HCEC 1CT (cell line): ENCODE measurements at regions not wholly inside any gene's neighbourhood (a gene's known extent, or its start where the extent isn't known, plus 50 kb on each side); places are given as distances from the start of the nearest gene placed in this dataset.
"Not testable (repeated sequence)": the region's sequence is repeated elsewhere in the genome, so short reads cannot be mapped to it uniquely, and the experiment has no call there.

ENCODE experiments used
- DNase-seq: peaks from one replicate; pipeline ENCODE4 v3.0.0-alpha.2; 2017

DNA sequence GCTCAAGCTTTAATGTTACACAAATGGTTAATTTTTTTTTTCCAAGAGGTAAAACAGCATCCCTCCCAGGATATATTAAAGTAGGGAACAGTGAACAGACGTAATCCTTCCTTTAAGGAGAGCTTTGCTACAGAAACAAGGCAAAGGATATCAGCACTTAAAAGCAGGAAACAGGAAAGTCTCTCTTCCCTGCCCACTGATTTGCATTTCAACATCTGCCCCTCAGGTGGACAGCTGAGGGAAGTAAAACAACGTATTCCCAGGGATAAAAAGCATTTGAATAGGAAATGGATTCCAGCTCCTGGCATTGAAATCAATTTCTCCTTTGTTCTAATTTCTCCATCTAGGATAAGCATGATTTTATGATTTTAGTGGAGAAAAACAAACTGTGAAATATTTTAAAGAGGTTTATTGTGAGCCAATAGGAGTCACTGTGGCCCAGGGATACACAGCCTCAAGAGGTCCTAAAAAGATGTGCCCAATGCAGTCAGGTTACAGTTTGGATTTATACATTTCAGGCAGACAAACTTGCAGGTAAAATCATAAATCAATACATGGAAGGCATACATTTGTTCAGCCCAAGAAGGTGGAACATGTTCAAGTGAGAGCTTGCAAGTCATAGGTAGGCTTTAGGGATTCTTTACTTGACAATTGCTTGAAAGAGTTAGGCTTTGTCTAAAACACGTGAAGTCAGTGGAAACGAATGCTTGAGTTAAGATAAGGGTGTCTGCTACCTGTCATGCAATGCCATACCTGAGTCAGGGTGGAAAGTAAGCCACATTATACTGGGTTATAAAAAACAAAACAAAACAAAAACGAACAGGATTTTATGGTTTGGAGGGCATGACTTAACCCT lies 286.2 kb upstream of the VWC2 start:
- DNase-seq, result no peak

DNA sequence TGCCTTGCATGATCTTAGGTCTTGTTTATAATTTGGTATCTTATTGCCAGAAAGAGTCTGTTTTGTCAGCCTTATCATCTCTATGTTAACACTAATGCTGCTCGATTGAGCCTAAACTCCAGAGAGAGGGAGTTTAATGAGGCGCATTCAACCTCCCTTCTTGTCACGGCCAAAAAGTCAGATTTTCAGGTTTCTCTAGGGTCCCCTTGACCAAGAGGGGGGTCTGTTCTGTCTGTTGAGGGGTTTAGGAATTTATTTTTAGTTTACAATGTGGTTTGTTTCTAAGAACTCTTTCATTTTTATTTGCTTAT lies 285.7 kb upstream of the VWC2 start:
- no peak for DNase-seq

DNA sequence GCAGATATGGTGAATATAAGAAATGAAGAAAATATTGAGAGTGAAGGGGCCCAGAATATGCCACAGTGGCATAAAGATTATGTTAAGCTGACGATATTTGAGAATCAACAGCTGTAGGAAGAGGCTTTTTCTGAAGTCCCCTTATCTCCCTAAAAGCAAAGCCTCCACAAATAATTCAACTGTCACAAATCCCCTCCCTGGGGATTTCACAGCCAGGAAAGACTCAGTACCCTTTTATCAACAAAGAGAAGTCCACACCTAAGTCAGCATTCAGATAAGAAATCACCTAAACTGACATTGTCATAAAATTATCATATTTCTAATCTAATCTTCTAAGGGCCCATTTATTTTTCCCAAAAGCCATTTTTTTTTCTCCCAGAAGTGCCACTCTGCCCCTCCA lies 284.9 kb upstream of the VWC2 start:
- no peak for DNase-seq

- DNase-seq, result no peak
Observed at GRCh38 chr7:49497471-49497870, 276.0 kb upstream of the VWC2 start.

GRCh38 chr7:49500741-49501140 lies 272.7 kb upstream of the VWC2 start:
- no peak for DNase-seq

GRCh38 chr7:49507206-49507605 lies 266.2 kb upstream of the VWC2 start:
- not testable (repeated sequence) for DNase-seq

GRCh38 chr7:49513911-49514310 lies 259.5 kb upstream of the VWC2 start:
- DNase-seq, result no peak

DNA sequence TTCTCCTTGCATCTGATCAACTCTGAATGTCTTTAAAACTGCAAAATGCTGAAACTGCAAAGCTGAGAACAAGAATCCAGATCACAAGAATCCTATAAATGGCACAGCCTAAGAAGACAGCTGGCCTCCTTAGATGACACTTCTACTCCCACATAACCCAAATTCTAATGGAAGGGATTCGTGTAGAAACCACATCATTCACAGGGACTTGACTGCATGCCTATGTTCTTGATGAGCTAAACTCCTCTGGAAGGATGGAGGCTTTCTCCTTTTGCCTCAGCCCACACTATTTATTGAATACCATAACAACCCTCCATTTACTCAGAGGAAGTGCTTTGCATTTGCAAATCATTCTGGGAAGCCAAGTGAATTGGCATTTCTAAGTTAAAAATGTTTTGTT lies 252.5 kb upstream of the VWC2 start:
- DNase-seq, result no peak

GRCh38 chr7:49522111-49522510 lies 251.3 kb upstream of the VWC2 start:
- DNase-seq, result no peak

GRCh38 chr7:49523870-49524269 lies 249.6 kb upstream of the VWC2 start:
- no peak for DNase-seq

GRCh38 chr7:49527182-49527581 lies 246.3 kb upstream of the VWC2 start:
- DNase-seq, result no peak

GRCh38 chr7:49530481-49530880 lies 243.0 kb upstream of the VWC2 start:
- no peak for DNase-seq

DNA sequence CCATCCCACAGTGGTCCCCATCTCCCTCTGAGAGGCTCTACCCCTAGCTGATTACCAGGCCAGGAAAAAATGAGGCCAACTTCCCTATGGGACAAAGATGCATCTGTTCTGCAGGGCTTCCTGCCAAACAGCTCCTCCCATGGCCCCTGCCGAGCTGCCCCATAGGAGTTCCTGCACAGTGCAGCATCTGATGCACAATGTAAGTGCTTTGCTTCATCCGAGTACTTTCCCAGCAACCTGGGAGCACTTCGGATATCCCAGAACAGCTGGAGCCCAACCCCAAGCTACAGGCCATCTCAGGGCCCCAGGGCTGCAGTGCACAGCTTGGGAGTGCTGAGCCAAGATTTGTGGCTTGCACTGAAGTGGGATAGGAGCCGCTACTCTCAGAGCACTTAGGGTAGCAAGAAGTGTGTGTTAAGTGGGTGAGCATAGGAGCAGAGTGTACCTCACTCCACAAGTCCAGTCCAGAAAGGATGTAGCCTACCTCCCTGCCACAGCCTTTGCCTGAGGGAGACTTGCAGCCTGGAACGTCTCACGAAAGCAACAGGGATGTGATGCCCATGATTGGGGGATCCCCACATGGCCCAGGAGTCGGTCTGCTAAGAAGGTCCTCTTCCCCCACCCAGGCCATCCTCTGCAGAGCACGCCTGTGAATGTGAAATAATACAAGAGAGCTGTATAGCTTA lies 209.6 kb upstream of the VWC2 start:
- DNase-seq, result no peak

GRCh38 chr7:49564379-49564714 lies 209.1 kb upstream of the VWC2 start:
- DNase-seq, result no peak

DNA sequence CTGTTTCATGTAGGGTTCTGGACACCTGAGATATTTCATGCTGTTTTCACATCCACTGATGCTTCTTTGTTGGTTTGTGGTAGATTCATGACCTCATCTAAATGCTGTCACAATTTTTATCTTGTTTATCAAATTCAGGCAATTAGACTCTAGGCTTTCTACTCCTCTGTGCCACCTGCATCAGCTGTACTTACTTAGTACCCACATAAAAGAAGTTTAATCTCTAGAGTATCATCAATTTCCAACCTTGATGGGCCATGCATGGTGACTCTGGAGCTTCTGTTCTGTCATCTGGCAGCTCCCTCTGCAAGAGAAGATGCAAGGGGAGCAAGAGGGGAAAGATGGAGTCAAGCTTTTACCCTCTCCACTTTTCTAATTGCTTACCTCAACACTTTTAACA lies 195.9 kb upstream of the VWC2 start:
- no peak for DNase-seq

DNA sequence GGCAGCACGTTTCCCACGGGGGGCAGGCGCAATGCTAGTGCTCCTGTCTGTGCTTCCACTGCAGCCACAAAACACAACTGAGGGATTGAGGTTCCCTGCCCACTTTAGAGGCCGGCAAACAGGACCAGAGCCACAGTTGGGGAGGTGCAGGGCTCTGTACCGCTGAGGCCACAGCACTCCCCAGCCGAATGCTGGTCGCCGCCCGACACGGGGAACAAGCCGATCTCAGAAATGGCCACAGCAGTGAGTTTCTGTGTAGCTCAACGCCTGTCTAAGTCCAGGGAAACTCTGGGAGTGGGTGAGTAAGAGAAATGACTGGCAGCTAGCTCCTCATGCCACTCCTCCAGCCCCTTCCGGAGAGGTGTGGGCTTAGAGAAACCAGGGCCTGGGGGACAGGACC lies 194.0 kb upstream of the VWC2 start:
- DNase-seq, result no peak

GRCh38 chr7:49580000-49580399 lies 193.4 kb upstream of the VWC2 start:
- DNase-seq, result no peak

- DNase-seq, result no peak
Observed at GRCh38 chr7:49580761-49581160, 192.7 kb upstream of the VWC2 start.

DNA sequence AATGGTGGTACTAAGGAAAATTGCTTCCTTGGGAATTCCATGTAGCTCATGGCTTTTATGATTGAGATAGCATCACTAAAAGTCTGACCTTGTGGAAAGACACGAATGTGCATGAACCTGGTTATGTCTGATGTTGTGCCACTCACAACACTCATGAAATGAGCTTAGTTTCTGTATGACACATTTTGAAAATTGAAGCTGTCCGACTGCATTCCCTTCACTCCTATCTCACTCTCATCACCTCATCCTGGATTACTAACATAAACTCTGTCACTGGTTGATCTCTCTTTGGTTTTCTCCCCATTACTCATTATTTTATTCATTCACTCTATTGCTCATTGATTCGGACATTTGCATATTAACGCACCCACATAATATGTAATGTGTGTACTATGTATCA lies 190.0 kb upstream of the VWC2 start:
- no peak for DNase-seq

DNA sequence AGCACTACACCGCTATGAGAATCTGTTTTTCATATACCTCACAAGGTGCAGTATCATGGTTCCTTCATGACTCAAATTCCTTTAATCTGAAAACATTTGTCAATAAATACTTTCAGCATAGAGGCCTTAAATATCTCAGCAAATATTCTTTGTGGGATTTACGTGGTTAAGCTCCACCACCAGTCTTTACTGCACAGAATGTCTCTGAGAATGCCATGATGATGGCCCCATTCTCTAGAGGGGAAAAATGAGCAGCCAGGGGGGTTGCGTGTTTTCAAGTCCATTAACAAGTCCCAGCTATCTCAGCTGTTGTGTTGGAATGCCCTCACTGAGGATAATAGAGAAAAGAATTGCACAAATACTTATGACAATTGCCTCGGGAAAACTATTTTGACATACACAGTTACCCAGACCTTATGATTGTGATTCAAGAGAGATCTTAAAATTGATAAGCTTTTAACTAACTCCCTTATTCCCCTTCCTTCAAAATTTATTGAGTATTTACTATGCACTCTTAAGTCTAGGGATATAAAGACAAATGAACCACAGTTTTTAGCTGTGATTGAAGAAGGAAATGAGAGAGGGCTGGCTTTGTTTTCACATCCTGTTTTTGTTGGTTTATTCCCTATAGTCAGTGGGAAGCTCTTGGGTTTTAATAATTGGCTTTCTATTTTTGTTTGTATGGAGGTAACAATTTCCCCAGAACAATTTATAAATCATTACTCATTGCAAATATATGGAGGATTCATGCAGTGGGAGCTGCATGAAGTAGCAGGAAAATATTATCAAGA lies 176.5 kb upstream of the VWC2 start:
- no peak for DNase-seq

GRCh38 chr7:49597805-49598204 lies 175.6 kb upstream of the VWC2 start:
- DNase-seq, result no peak

GRCh38 chr7:49611951-49612350 lies 161.5 kb upstream of the VWC2 start:
- no peak for DNase-seq

GRCh38 chr7:49613759-49614158 lies 159.7 kb upstream of the VWC2 start:
- no peak for DNase-seq

DNA sequence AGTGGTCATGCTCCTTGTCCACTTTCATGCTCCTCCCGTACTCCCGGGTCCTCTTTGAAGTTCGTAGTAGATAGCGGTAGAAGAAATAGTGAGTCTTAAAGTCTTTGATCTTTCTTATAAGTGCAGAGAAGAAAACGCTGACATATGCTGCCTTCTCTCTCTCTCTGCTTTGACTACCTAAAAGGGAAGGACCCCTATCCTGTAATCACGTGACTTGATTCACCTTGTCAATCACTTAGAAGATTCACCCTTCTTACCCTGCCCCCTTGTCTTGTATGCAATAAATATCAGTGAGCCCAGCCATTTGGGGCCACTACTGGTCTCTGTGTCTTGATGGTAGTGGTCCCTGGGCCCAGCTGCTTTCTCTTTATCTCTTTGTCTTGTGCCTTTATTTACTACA lies 158.5 kb upstream of the VWC2 start:
- DNase-seq, result not testable (repeated sequence)
